ENCODE measurements at regions not wholly inside any gene's neighbourhood (a gene's known extent, or its start where the extent isn't known, plus 50 kb on each side); places are given as distances from the start of the nearest gene placed in this dataset.

- no peak for TF ChIP-seq POLR2A (IDR thresholded peaks at IDR 0.05; ENCODE audit: low read depth, low read length)
- TF ChIP-seq TAF1 (IDR thresholded peaks at IDR 0.05; ENCODE audit: borderline replicate concordance, low read depth, low read length), result no peak
- no peak for TF ChIP-seq POLR2AphosphoS5 (IDR thresholded peaks at IDR 0.05; ENCODE audit: low read depth, low read length)
These were observed 384.5 kb upstream of the IL12A start for GRCh38 chr3:159604151-159604581.

All from GM12892 (cell line).